NCI-H1694 (cell line): ENCODE measurements at regions not wholly inside any gene's neighbourhood (a gene's known extent, or its start where the extent isn't known, plus 50 kb on each side); places are given as distances from the start of the nearest gene placed in this dataset.

Experiments used
- DNase-seq: peaks from one replicate; lab custom pipeline; 2025; lab: John Stamatoyannopoulos, UW

GRCh38 chr1:213374369-213374768 is 323.3 kb downstream of the RPS6KC1 start:
- DNase-seq = peak; percentile 91

- DNase-seq = no peak
These were observed 324.0 kb downstream of the RPS6KC1 start for GRCh38 chr1:213375002-213375401.

GRCh38 chr1:213376862-213377372 is 325.9 kb downstream of the RPS6KC1 start:
- DNase-seq = no peak

GRCh38 chr1:213380865-213381264 is 329.8 kb downstream of the RPS6KC1 start:
- no peak for DNase-seq

GRCh38 chr1:213381572-213382084 is 330.6 kb downstream of the RPS6KC1 start:
- peak; percentile 65 for DNase-seq

GRCh38 chr1:213383465-213383864 is 332.4 kb downstream of the RPS6KC1 start:
- no peak for DNase-seq

GRCh38 chr1:213385201-213385600 is 334.2 kb downstream of the RPS6KC1 start:
- no peak for DNase-seq

GRCh38 chr1:213385806-213386324 is 334.8 kb downstream of the RPS6KC1 start:
- DNase-seq = no peak

- no peak for DNase-seq
These were observed 336.5 kb downstream of the RPS6KC1 start for GRCh38 chr1:213387380-213388015.

GRCh38 chr1:213388199-213388598 is 337.2 kb downstream of the RPS6KC1 start:
- no peak for DNase-seq

GRCh38 chr1:213389061-213389581 is 338.1 kb downstream of the RPS6KC1 start:
- DNase-seq = no peak

GRCh38 chr1:213391445-213391844 is 340.4 kb downstream of the RPS6KC1 start:
- DNase-seq = no peak

- DNase-seq = no peak
These were observed 342.8 kb downstream of the RPS6KC1 start for GRCh38 chr1:213393860-213394259.

GRCh38 chr1:213394837-213395236 is 343.8 kb downstream of the RPS6KC1 start:
- DNase-seq = no peak

GRCh38 chr1:213397638-213398037 is 346.6 kb downstream of the RPS6KC1 start:
- no peak for DNase-seq

GRCh38 chr1:213399695-213400094 is 348.7 kb downstream of the RPS6KC1 start:
- DNase-seq = no peak

- no peak for DNase-seq
These were observed 358.2 kb downstream of the RPS6KC1 start for GRCh38 chr1:213409208-213409631.

- DNase-seq = no peak
These were observed 358.9 kb downstream of the RPS6KC1 start for GRCh38 chr1:213409971-213410370.

- DNase-seq = no peak
These were observed 363.3 kb downstream of the RPS6KC1 start for GRCh38 chr1:213414346-213414745.

- no peak for DNase-seq
These were observed 363.9 kb downstream of the RPS6KC1 start for GRCh38 chr1:213414911-213415310.

- DNase-seq = no peak
These were observed 364.8 kb downstream of the RPS6KC1 start for GRCh38 chr1:213415691-213416380.

GRCh38 chr1:213416461-213417224 is 365.6 kb downstream of the RPS6KC1 start:
- DNase-seq = no peak
